Brain microvascular endothelial cell (primary cell): ENCODE measurements at regions not wholly inside any gene's neighbourhood (a gene's known extent, or its start where the extent isn't known, plus 50 kb on each side); places are given as distances from the start of the nearest gene placed in this dataset.

Source experiments
- DNase-seq: peaks from one replicate; pipeline ENCODE4 v3.0.0-alpha.2; 2020
- H3K27ac ChIP-seq: fragments of 250-450 bp; sonication (Bioruptor Pico); 2 replicates; pipeline ENCODE4 v1.5.1; 2020; ENCODE audit warnings: mild to moderate bottlenecking, moderate library complexity
- H3K27me3 ChIP-seq: fragments of 250-450 bp; sonication (Bioruptor Pico); replicated peaks from 2 replicates; pipeline ENCODE4 v1.5.1; 2020; ENCODE audit warnings: mild to moderate bottlenecking
- H3K36me3 ChIP-seq: fragments of 250-450 bp; sonication (Bioruptor Pico); replicated peaks from 2 replicates; pipeline ENCODE4 v1.5.1; 2020; ENCODE audit warnings: mild to moderate bottlenecking
- H3K4me3 ChIP-seq: 2 replicates; pipeline ENCODE4 v1.5.1; 2011; ENCODE audit warnings: low read depth, mild to moderate bottlenecking, control low read depth, low read length, moderate library complexity
- CTCF ChIP-seq: IDR thresholded peaks from 2 replicates; pipeline ENCODE4 v1.5.1; 2011; ENCODE audit warnings: low read depth, mild to moderate bottlenecking, moderate library complexity, low read length, control low read depth, inconsistent platforms; ENCODE audit errors: missing control alignments
- in situ Hi-C: cut with HindIII; loops from 2 replicates; pipeline ENCODE4 v1.10.0; 2017; ENCODE audit warnings: low sequenced_read_pairs, low pct_ligation_motif_present

- no peak overlapping the region for H3K4me3 ChIP-seq
- no peak for TF ChIP-seq CTCF
- H3K27ac ChIP-seq = no peak overlapping the region
- no peaks in the 10 kb centered on the region for H3K27me3 ChIP-seq
- in situ Hi-C loops = no loop called here
- no peaks in the 10 kb centered on the region for H3K36me3 ChIP-seq
- DNase-seq = no peak
These were observed 1198.7 kb downstream of the PCDH7 start for GRCh38 chr4:31918891-31919290.

GRCh38 chr4:31923634-31924033 lies 1203.5 kb downstream of the PCDH7 start:
- Histone ChIP-seq H3K4me3 (no peak overlapping the region), H3K36me3 (no peaks in the 10 kb centered on the region), H3K27me3 (no peaks in the 10 kb centered on the region), H3K27ac (no peak overlapping the region)
- DNase-seq = no peak
- in situ Hi-C loops = no loop called here
- TF ChIP-seq CTCF = no peak

- Histone ChIP-seq H3K27me3 (no peaks in the 10 kb centered on the region), H3K4me3 (no peak overlapping the region), H3K36me3 (no peaks in the 10 kb centered on the region), H3K27ac (no peak overlapping the region)
- no peak for TF ChIP-seq CTCF
- DNase-seq = no peak
- in situ Hi-C loops = no loop called here
These were observed 1209.6 kb downstream of the PCDH7 start for GRCh38 chr4:31929676-31930345.

- Histone ChIP-seq H3K4me3 (no peak overlapping the region), H3K36me3 (no peaks in the 10 kb centered on the region), H3K27ac (no peak overlapping the region), H3K27me3 (no peaks in the 10 kb centered on the region)
- DNase-seq = no peak
- in situ Hi-C loops = no loop called here
- no peak for TF ChIP-seq CTCF
These were observed 1226.3 kb downstream of the PCDH7 start for GRCh38 chr4:31946456-31946855.

GRCh38 chr4:31947101-31947500 lies 1226.9 kb downstream of the PCDH7 start:
- no peak for TF ChIP-seq CTCF
- H3K4me3 ChIP-seq = no peak overlapping the region
- no peak overlapping the region for H3K27ac ChIP-seq
- in situ Hi-C loops = no loop called here
- no peaks in the 10 kb centered on the region for H3K36me3 ChIP-seq
- no peak for DNase-seq
- no peaks in the 10 kb centered on the region for H3K27me3 ChIP-seq

GRCh38 chr4:31949045-31949444 lies 1228.9 kb downstream of the PCDH7 start:
- TF ChIP-seq CTCF = no peak
- Histone ChIP-seq H3K4me3 (no peak overlapping the region), H3K27ac (no peak overlapping the region), H3K36me3 (no peaks in the 10 kb centered on the region), H3K27me3 (no peaks in the 10 kb centered on the region)
- DNase-seq = peak; percentile 2
- in situ Hi-C loops = no loop called here
